Body of pancreas (tissue), 4 donors: ENCODE measurements at regions not wholly inside any gene's neighbourhood (a gene's known extent, or its start where the extent isn't known, plus 50 kb on each side); places are given as distances from the start of the nearest gene placed in this dataset.

Experiments used
- POLR2A ChIP-seq, 3 donors: fragments of 450-650 bp; IDR thresholded peaks; one replicate each; pipeline ENCODE4 v1.6.1; 2016; ENCODE audit warnings: antibody characterized with exemption in 3 of 3, mild to moderate bottlenecking in 2 of 3
- TF ChIP-seq, protein P1 (sequence below), 7 experiments: fragments of 450-650 bp in 4 of 7; fragments of 200-600 bp in 3 of 7; sonication (generic) in 3 of 7; IDR thresholded peaks; one replicate each; pipeline ENCODE4 v1.5.1; 2016 to 2019; ENCODE audit warnings: antibody characterized with exemption in 7 of 7

DNA sequence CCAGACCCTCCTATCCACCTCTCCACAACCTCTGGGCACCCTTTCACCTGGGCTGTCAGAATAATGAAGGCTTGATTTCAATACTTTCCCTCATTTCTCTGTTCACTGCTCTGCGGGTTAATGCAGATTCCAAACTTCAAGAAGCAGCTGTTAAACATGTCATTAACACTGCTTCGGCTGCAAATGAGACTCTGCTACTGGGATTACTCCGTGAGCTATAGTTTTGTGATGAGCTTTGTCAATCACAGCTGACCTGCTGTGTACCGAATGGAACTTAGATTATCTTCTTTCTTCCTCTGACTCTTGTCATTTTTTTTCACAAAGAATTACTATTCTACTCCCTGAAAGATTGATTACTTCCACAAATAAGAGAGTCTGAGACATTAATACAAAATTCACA, 160.5 kb downstream of the TMEM182 start:
- TF ChIP-seq, protein P1, sequence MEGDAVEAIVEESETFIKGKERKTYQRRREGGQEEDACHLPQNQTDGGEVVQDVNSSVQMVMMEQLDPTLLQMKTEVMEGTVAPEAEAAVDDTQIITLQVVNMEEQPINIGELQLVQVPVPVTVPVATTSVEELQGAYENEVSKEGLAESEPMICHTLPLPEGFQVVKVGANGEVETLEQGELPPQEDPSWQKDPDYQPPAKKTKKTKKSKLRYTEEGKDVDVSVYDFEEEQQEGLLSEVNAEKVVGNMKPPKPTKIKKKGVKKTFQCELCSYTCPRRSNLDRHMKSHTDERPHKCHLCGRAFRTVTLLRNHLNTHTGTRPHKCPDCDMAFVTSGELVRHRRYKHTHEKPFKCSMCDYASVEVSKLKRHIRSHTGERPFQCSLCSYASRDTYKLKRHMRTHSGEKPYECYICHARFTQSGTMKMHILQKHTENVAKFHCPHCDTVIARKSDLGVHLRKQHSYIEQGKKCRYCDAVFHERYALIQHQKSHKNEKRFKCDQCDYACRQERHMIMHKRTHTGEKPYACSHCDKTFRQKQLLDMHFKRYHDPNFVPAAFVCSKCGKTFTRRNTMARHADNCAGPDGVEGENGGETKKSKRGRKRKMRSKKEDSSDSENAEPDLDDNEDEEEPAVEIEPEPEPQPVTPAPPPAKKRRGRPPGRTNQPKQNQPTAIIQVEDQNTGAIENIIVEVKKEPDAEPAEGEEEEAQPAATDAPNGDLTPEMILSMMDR (IDR thresholded peaks at IDR 0.05): no peak
- TF ChIP-seq POLR2A (IDR thresholded peaks at IDR 0.05): no peak
